ENCODE measurements at regions not wholly inside any gene's neighbourhood (a gene's known extent, or its start where the extent isn't known, plus 50 kb on each side); places are given as distances from the start of the nearest gene placed in this dataset.

DNA sequence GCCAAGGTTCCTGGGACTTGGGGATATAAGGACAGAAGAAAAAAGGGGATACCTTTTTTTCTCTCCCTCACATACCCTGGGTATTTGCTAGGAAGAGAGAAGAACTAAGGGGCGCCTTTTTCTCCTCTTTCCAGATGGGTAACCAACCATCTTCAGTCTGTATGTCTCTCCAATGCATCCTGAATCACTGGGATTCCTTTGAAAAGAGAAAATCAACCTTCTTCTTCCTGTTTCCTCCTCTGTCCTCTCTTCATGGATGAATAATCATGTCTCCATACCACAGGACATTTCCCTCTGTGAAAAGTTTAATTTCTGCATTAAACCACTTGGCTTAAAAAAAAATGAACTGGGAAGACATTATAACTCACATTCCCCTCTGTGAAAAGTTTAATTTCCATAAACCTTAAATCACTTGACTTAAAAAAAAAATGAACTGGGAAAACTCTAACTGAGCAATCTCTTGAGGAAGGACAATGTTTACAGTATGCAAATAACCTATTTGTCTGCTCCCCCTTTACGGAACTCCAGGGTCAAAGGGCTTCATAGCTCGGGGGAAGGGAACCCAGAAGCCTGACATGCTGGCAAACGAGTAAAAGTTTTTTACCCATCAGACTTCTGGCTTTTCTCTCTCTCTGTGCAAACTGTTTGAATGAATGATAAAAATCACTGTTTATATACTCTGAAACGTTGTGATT lies 56.7 kb upstream of the FAM98A start:
- TF ChIP-seq, protein P1, sequence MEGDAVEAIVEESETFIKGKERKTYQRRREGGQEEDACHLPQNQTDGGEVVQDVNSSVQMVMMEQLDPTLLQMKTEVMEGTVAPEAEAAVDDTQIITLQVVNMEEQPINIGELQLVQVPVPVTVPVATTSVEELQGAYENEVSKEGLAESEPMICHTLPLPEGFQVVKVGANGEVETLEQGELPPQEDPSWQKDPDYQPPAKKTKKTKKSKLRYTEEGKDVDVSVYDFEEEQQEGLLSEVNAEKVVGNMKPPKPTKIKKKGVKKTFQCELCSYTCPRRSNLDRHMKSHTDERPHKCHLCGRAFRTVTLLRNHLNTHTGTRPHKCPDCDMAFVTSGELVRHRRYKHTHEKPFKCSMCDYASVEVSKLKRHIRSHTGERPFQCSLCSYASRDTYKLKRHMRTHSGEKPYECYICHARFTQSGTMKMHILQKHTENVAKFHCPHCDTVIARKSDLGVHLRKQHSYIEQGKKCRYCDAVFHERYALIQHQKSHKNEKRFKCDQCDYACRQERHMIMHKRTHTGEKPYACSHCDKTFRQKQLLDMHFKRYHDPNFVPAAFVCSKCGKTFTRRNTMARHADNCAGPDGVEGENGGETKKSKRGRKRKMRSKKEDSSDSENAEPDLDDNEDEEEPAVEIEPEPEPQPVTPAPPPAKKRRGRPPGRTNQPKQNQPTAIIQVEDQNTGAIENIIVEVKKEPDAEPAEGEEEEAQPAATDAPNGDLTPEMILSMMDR (IDR thresholded peaks at IDR 0.05; ENCODE audit: insufficient read depth, low read length, poor library complexity, severe bottlenecking), result no peak
- TF ChIP-seq EZH2phosphoT487 (conservative IDR thresholded peaks at IDR 0.05; ENCODE audit: low read length), result no peak

Measured in SU-DHL-6 (cell line).